ENCODE measurements at regions not wholly inside any gene's neighbourhood (a gene's known extent, or its start where the extent isn't known, plus 50 kb on each side); places are given as distances from the start of the nearest gene placed in this dataset.

DNA sequence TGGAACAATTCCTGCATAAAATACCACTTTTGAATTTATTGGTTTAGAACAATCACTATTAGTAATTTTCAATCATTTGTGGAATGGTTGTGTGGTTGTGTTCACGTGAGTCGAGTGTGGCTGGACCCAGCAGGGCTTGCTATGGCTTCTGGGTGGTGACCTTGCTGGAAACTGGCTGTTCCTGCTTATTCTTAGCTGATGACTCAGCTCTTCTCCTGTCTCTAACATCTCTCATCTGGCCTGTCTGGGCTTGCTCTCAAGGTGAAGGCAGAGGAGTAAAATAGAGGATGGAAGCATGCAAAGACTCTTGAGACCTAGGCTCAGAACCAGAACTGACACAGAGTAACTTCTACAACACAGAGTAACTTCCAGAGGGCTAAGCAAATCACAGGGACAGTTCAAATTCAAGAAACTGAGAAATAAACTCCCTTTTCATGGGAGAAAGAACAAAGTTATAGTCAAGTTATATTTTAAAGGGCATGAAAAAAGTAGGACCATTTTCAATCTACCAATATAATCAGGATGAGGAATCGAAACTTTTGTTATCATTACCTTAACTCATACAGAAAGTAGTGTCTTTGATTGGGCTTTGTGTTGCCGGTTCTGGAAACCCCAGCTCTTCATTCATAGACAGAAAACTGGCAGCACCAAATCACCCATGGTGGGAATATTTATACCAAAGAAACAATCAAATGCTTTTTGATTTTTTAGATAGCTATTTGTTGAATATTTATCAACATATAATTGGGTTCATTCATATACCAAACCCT, 665.1 kb downstream of the CDH18 start:
- Histone ChIP-seq H3K27ac (peak overlapping the region in 1 of 5 donors; percentile 7), H3K4me1 (replicated peaks in 1 of 2) (peaks cover 0 to 6% of the 10 kb centered on the region in 2 donors), H3K4me3 (no peak overlapping the region), H3K36me3 (replicated peaks in 1 of 2) (no peaks in the 10 kb centered on the region), H3K27me3 (no peaks in the 10 kb centered on the region), H3K9me3 (replicated peaks in 1 of 3) (no peaks in the 10 kb centered on the region)
- 48 to 56% (median 52%) methylated on average over 4 of the region's 4 CpGs for WGBS, 4 donors
- DNase-seq, result peak; percentile 55 to 82 (median 74)
- TF ChIP-seq, protein P1, sequence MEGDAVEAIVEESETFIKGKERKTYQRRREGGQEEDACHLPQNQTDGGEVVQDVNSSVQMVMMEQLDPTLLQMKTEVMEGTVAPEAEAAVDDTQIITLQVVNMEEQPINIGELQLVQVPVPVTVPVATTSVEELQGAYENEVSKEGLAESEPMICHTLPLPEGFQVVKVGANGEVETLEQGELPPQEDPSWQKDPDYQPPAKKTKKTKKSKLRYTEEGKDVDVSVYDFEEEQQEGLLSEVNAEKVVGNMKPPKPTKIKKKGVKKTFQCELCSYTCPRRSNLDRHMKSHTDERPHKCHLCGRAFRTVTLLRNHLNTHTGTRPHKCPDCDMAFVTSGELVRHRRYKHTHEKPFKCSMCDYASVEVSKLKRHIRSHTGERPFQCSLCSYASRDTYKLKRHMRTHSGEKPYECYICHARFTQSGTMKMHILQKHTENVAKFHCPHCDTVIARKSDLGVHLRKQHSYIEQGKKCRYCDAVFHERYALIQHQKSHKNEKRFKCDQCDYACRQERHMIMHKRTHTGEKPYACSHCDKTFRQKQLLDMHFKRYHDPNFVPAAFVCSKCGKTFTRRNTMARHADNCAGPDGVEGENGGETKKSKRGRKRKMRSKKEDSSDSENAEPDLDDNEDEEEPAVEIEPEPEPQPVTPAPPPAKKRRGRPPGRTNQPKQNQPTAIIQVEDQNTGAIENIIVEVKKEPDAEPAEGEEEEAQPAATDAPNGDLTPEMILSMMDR (IDR thresholded peaks at IDR 0.05), result no peak
- TF ChIP-seq POLR2A (IDR thresholded peaks at IDR 0.05), result no peak
- intact Hi-C loops (cut with DNase I), result no loop called here

DNA sequence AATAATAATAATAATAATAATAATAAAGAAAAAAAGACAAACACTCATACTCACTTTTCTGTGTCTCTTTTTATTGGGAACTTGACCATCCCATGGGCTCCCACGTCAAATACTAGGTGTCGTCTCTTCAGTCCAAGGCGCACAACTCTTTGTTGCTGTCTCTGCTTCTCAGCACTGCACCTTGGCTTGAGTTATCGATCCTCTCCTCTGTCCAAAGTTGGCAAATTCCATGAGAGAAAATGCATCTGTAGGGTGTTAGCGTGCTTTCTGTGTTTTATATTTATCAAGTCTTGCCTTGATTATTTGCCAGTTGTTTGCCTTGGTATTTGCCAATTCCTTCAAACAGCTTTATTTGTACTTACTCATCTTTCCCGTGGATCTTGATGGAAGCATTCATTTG, 653.7 kb downstream of the CDH18 start:
- no peak for TF ChIP-seq POLR2A (IDR thresholded peaks at IDR 0.05)
- TF ChIP-seq, protein P1 (IDR thresholded peaks at IDR 0.05), result no peak
- DNase-seq, result no peak
- 66 to 74% (median 71%) methylated on average over 6 of the region's 6 CpGs for WGBS, 4 donors
- no peaks in the 10 kb centered on the region for H3K36me3 ChIP-seq (replicated peaks in 1 of 2)
- peaks cover 0 to 9% (median 0%) of the 10 kb centered on the region in 3 donors for H3K9me3 ChIP-seq (replicated peaks in 1 of 3)
- H3K4me3 ChIP-seq, result no peak overlapping the region
- no peaks in the 10 kb centered on the region for H3K4me1 ChIP-seq (replicated peaks in 1 of 2)
- H3K27ac ChIP-seq, result no peak overlapping the region
- intact Hi-C loops (cut with DNase I), result no loop called here
- H3K27me3 ChIP-seq, result no peaks in the 10 kb centered on the region

- no peak overlapping the region for H3K4me3 ChIP-seq
- H3K4me1 ChIP-seq (replicated peaks in 1 of 2), result no peaks in the 10 kb centered on the region
- no peaks in the 10 kb centered on the region for H3K9me3 ChIP-seq (replicated peaks in 1 of 3)
- no peak overlapping the region for H3K27ac ChIP-seq
- DNase-seq, result no peak
- no peaks in the 10 kb centered on the region for H3K36me3 ChIP-seq (replicated peaks in 1 of 2)
- no peaks in the 10 kb centered on the region for H3K27me3 ChIP-seq
- TF ChIP-seq, protein P1 (IDR thresholded peaks at IDR 0.05), result no peak
- no peak for TF ChIP-seq POLR2A (IDR thresholded peaks at IDR 0.05)
- intact Hi-C loops (cut with DNase I), result no loop called here
- 44 to 60% (median 51%) methylated on average over 1 of the region's 1 CpG for WGBS, 4 donors
Measured at GRCh38 chr5:19342942-19343341, 645.1 kb downstream of the CDH18 start.

- no peak overlapping the region for H3K27ac ChIP-seq
- no peak for DNase-seq
- no peaks in the 10 kb centered on the region for H3K9me3 ChIP-seq (replicated peaks in 1 of 3)
- TF ChIP-seq, protein P1 (IDR thresholded peaks at IDR 0.05), result no peak
- no peak for TF ChIP-seq POLR2A (IDR thresholded peaks at IDR 0.05)
- WGBS, 4 donors, result 84 to 93% (median 86%) methylated on average over 7 of the region's 7 CpGs
- no peaks in the 10 kb centered on the region for H3K27me3 ChIP-seq
- H3K36me3 ChIP-seq (replicated peaks in 1 of 2), result no peaks in the 10 kb centered on the region
- intact Hi-C loops (cut with DNase I), result no loop called here
- H3K4me1 ChIP-seq (replicated peaks in 1 of 2), result no peaks in the 10 kb centered on the region
- no peak overlapping the region for H3K4me3 ChIP-seq
Measured at GRCh38 chr5:19352120-19352519, 635.9 kb downstream of the CDH18 start.

Measured in adrenal gland (tissue), 9 donors.